Prostate gland (tissue), 2 donors: ENCODE measurements at regions not wholly inside any gene's neighbourhood (a gene's known extent, or its start where the extent isn't known, plus 50 kb on each side); places are given as distances from the start of the nearest gene placed in this dataset.

Experiments
- CTCF ChIP-seq, 4 experiments: fragments of 200-600 bp in 2 of 4; fragments of 450-650 bp in 2 of 4; sonication (generic) in 2 of 4; IDR thresholded peaks; 1 replicate in 3 of 4; 2 replicates in 1 of 4; pipeline ENCODE4 v1.5.1; 2016 to 2019; ENCODE audit warnings: antibody characterized with exemption in 4 of 4, mild to moderate bottlenecking in 2 of 4, moderate library complexity in 2 of 4
- POLR2A ChIP-seq: fragments of 450-650 bp; IDR thresholded peaks from one replicate; pipeline ENCODE4 v1.6.1; 2016; ENCODE audit warnings: antibody characterized with exemption, mild to moderate bottlenecking
- POLR2AphosphoS5 ChIP-seq: sonication (generic); formaldehyde crosslinking; IDR thresholded peaks from one replicate; pipeline ENCODE4 v1.6.1; 2017; ENCODE audit warnings: antibody characterized with exemption

GRCh38 chr7:98463837-98464557 lies 63.1 kb upstream of the BAIAP2L1 start:
- TF ChIP-seq CTCF (IDR thresholded peaks at IDR 0.05) (no peak), POLR2A (no peak), POLR2AphosphoS5 (no peak)
